ENCODE measurements at regions not wholly inside any gene's neighbourhood (a gene's known extent, or its start where the extent isn't known, plus 50 kb on each side); places are given as distances from the start of the nearest gene placed in this dataset.

DNA sequence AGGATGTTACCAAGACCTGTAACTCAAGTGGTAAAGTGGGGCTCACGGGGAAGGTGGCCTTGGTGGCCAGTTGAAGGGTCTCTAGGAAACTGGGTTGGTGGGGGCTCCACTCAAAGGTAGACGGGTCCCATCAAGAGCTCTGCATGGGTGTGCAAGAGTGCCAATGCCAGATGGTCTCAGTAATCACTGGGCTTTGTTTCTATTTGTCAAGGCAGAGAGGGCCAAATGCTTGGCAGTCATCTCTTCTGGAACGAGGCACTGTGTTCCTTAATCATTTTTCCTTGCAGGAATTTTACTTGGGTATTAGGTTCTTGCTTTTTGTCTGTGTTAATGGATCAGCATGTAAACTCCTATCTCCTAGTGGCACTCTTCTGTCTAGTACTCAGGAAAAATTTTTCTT is 220.8 kb downstream of the DIRAS2 start:
- H3K27ac ChIP-seq (ENCODE audit: control insufficient read depth, insufficient read depth), result no peak overlapping the region
- no peaks in the 10 kb centered on the region for H3K79me2 ChIP-seq (ENCODE audit: control insufficient read depth, insufficient read depth, low read length)
- no peak overlapping the region for H3K4me2 ChIP-seq (ENCODE audit: control insufficient read depth, insufficient read depth)
- H3K4me3 ChIP-seq, result no peak overlapping the region
- H3K36me3 ChIP-seq (ENCODE audit: control insufficient read depth in 2 of 2, insufficient read depth in 2 of 2, low read length in 1 of 2), result no peaks in the 10 kb centered on the region
- no peaks in the 10 kb centered on the region for H3K4me1 ChIP-seq (ENCODE audit: control insufficient read depth, insufficient read depth, low read length)
- SMC1A ChIA-PET (ENCODE audit: uncharacterized antibody, unreplicated experiment), result no interaction called here
- no TSS peak for BruUV-seq (replicated peaks)
- in situ Hi-C loops (cut with MboI) (no loop called here), intact Hi-C loops (cut with micrococcal nuclease; ENCODE audit: unreplicated experiment) (no loop called here)
- DNase-seq (ENCODE audit: low read depth, low spot score), result no peak
- H2AFZ ChIP-seq (ENCODE audit: control insufficient read depth, low read depth, low read length), result no peak overlapping the region
- ATAC-seq, result no peak
- H3K9ac ChIP-seq (ENCODE audit: control insufficient read depth, insufficient read depth, low read length), result no peak overlapping the region
- H3K27me3 ChIP-seq (replicated peaks in 1 of 2; ENCODE audit: control insufficient read depth in 2 of 2, insufficient read depth in 2 of 2, low read length in 1 of 2), result no peaks in the 10 kb centered on the region
- TF ChIP-seq ZNF24 (IDR thresholded peaks at IDR 0.05) (no peak), NR2C2 (IDR thresholded peaks at IDR 0.05; ENCODE audit: borderline replicate concordance, control insufficient read depth, insufficient read length, low read depth) (no peak), NFXL1 (IDR thresholded peaks at IDR 0.05; ENCODE audit: borderline replicate concordance) (no peak), CEBPZ (IDR thresholded peaks at IDR 0.05; ENCODE audit: low read depth, low read length) (no peak), RCOR1 (conservative IDR thresholded peaks at IDR 0.05; ENCODE audit: low read depth, low read length) (no peak), MXI1 (IDR thresholded peaks at IDR 0.05; ENCODE audit: low read depth, low read length) (no peak), STAT1 (conservative IDR thresholded peaks at IDR 0.05) (no peak), POLR2AphosphoS2 (IDR thresholded peaks at IDR 0.05; ENCODE audit: low read depth, low read length) (no peak), SMC3 (IDR thresholded peaks at IDR 0.05; ENCODE audit: borderline replicate concordance, low read length) (no peak), POLR2AphosphoS5 (IDR thresholded peaks at IDR 0.05; ENCODE audit: low read length) (no peak)
- POLR2A ChIA-PET, result no interaction called here
- H3K9me3 ChIP-seq (replicated peaks; ENCODE audit: control insufficient read depth, insufficient read depth, low read length), result no peaks in the 10 kb centered on the region
- 24% methylated on average over 3 of the region's 3 CpGs for WGBS (ENCODE audit: insufficient coverage, insufficient replicate concordance, low lambda C conversion rate, missing lambda C conversion rate)
- CTCF ChIA-PET, result no interaction called here
- H4K20me1 ChIP-seq (ENCODE audit: control insufficient read depth, insufficient read depth), result no peaks in the 10 kb centered on the region
- no peak for FAIRE-seq
- RAD21 ChIA-PET (ENCODE audit: unreplicated experiment), result no interaction called here
